AG20443 (cell line): ENCODE measurements at regions not wholly inside any gene's neighbourhood (a gene's known extent, or its start where the extent isn't known, plus 50 kb on each side); places are given as distances from the start of the nearest gene placed in this dataset.

Experiments
- DNase-seq: peaks from one replicate; pipeline ENCODE4 v3.0.0; 2012; ENCODE audit warnings: low spot score, mixed read lengths

DNA sequence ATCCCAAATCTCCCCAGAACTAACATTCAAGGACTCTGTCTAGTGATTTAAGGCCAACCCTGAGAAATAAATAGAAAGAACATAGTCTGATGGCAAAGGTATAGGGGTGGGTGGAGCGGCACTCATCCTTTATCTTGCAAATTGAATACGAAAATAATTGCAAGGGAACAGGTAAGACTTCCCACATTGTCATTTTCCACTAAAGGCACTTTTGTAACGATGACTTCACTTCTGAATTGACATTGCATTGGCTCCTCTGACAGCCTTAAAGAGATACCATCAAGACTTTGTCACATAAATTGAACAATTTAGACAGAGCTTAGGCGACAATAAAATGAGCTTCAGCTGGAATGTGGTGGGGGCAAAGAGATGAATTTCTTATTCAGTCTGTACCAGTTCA, 75.3 kb upstream of the PLCL2 start:
- DNase-seq: no peak

DNA sequence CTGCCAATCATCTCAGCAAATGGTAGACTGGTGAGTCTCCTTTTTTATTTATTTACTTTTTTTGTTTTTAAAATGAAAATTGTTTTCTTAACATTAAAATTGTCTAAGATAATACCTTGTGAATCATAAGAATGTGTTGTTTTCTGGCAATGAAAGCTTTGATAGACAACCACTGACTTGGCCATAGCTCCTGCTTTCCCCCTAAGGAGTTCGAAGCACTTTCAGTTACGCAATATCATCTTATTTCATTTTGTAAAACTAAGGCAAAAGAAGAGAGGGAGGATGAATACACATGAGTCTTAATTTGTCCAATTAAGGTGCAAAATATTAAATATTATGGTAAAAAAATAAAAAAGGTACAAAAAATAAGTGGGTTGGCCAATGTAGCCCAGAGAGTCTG, 74.8 kb upstream of the PLCL2 start:
- no peak for DNase-seq

DNA sequence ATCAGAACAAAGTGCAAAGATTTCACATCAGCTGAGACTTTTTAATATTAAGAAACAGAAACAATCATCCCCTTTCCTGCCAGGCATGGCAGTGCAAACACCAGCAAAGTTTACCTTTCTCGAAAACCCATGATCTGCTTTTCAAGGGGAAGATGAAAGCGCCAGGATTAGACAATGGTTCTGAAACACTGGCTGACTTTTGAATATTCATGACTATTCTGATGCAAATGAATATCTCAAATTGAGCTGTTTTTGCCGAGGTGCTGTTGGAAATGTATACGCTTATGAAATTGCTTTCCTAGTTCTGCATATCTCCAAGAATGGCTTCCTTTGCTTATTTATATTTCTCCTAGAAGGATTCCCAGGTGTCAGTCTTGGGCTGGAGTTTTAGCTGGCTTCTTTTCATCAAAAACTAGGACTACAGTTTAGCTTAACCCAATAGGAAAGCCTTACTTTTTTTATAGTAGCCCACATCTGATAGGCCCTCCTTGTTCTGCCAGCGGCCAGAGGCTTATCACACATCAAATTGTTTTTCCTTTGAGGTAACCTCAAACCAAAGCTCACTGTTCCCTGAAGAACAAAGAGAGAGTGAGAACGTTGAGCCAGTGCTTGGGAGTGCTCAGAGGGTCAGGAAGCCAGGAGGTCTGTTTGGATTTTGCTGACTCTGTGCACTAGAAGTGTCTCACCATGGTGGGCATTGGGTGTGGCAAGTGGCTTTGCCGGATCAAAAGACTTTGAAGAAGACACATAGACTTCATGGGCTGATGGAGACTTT, 74.0 kb upstream of the PLCL2 start:
- no peak for DNase-seq

DNA sequence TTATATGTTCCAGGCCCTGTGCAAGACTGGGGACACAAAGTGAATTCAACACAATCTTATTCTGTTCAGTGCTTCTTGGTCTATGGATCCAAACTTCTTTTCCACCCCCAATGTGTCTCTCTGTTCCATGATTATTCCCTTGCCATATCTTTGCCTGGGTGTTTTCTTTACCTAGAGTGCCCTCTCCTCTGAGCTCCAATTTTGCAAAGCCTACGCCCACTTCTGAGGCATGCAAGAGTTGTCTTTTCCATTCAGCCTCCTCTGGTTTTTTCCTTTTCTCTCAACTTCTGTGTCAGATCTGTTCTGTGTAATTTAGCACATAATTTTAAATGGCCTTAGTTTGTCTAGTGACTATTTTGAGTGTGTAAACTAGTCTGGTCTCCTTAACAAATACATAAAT, 72.8 kb upstream of the PLCL2 start:
- DNase-seq: no peak

DNA sequence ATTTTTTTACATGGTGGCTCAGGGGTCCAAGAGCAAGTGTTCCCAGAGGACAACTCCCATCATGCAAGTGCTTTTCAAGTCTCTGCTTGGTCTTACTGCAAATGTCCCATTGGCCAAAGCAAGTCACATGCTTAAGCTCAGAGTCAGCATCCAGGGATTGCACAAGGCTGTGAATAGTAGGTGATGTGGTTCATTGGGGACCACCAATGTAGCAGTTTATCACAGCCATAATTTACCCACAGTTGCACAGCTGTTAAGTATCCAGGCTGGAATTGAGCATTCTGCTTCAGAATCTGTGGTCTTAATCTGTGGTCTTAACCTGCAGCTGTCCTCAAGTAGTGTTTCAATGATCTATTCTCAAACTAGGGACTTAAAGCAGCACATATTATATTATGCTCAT, 71.4 kb upstream of the PLCL2 start:
- DNase-seq: no peak

DNA sequence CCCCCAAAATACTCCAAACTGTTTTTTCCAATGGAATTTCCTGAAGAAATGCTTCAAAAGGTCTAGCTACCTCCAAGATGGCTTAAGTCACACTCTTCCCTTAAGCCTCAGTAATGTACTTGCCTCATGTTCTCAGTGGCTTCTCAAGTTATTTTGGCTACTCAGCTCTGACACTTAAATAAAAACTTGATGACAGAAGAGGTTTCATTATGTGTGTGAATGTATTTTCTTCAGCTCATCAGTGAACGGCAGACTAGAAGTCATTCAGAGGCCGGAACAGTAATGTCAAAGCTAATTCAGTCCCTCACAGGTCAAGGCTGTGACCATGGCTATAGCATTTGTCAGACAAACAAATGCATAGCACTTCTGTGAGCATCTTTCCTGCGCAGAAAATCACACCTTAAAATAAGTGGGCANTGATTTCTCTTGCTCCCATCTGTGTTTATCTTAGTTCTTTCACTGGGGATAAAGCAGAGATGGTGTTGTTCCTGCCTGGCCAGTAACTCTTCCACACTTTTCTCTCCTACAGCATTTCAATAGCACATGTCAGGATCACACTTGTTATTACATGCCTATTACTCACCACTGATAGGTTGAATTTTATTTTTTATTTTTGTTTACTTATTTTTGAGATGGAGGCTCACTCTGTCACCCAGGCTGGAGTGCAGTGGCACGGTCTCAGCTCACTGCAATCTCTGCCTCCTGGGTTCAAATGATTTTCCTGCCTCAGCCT, 68.5 kb upstream of the PLCL2 start:
- DNase-seq: no peak

DNA sequence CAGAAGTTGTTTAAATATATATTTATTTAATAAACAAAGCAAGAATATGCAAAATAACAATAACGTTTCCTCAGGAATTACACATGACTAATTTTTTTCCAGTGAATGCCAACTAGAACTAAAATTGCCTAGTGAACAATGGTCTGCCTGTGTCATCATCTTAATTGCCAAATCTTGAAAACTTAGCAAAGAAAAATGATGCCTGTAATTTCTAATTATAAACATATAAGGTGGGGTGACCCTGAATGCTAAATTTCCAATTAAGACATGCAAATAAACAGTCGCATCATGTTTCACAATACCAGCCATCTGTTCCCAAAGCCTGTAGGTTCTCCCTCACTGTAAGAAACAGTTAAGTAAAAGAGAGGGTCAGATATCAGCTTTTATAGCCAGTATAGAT, 67.6 kb upstream of the PLCL2 start:
- no peak for DNase-seq

DNA sequence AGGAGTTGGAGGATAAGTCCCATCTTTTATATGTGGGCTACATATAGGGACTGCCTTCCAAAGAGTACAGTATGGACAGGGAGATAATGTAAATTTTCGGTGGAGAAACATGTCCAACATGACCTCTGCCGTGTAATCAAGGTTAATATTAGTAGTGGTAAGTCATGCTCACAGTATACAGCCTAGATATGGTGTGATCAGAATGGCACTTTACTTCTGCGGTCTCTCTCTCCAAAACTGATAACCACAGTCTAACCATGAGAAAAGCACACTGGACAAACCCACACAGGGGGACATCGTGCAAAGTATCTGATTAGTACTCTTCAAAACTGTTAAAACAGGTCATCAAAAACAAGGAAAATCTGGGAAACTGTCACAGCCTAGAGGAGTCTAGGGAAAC, 66.6 kb upstream of the PLCL2 start:
- no peak for DNase-seq

DNA sequence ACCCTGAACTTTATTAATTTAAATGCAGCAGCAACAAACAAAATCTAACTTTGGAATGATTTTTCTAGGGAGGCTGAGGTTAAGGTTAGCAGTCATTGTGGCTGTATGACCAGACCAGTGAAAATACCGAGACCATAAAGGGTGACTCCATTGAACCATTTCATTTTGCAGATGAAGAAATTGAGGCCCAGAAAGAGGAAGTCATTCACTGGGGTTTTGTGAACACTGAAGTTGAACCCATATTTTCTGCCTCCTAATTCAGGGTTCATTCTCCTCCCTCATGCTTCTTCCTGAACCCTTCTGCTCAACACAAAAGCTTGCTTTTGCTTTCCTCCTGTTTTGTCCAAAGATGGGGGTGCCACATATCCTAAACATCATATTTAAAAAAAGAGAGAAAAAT, 65.8 kb upstream of the PLCL2 start:
- DNase-seq: no peak

DNA sequence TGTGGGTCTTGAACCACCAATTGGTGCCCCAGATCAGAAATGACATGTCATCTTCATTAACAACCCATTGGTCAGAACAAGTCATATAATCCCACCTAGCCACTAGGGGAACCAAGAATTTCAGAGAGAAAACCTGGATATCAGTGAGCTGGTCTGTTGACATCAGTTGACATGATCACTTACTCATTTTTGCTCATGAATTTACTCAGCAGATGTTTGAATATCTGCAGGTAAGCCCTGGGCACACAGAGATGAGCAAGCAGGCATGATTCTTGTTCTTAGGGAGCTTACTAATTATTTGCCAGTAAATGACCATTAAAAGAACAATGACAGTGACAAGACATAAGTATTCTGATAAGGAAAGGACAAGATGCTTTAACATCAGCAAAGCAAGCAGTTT, 64.3 kb upstream of the PLCL2 start:
- DNase-seq: no peak

DNA sequence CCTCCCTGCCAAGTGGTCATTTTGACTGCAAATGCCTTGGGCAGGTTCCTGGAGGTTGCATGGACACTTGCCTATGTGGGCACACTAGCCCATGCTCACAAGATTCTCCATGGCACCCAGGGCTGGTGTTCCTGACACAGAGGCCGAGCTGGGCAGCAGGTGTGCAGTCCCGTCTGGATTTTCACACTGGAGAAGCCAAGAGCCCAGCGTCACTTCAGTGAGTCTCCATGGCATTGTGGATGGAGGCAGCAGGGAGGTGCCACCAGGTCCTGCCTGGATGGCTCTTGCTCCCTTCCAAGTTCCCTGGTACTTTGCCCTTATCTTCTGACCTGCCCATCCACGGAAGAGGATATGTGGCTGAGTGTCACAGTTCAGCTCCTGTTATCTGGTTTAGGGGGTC, 63.7 kb upstream of the PLCL2 start:
- DNase-seq: no peak

DNA sequence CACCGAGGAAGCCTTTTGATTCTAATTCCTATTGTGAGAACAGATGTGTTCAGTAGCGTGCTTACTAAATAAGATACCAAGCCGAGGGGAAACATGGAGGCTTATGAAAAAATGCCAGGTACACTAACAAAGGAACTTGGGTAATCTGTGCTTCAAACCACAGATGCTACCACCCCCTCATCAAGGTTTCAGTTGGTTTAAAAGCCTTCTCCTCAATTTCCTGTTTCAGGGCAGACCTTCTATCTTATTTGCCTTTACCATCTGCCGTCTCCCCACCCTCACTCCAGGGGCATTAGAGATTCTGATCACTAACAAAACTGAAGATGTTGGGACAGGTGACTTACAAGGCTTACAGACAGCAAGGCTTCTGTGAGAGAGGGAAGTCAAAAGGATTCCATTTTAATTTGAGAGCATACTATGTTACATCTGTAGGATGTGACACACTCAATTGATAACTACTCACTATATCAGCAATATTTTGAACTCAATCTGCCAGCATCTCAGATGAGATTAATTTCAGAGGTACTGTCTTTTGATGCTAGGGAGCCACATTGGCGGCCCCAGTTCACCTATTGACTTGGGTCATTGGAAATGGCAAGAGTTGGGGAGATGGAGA, 60.6 kb upstream of the PLCL2 start:
- DNase-seq: no peak

DNA sequence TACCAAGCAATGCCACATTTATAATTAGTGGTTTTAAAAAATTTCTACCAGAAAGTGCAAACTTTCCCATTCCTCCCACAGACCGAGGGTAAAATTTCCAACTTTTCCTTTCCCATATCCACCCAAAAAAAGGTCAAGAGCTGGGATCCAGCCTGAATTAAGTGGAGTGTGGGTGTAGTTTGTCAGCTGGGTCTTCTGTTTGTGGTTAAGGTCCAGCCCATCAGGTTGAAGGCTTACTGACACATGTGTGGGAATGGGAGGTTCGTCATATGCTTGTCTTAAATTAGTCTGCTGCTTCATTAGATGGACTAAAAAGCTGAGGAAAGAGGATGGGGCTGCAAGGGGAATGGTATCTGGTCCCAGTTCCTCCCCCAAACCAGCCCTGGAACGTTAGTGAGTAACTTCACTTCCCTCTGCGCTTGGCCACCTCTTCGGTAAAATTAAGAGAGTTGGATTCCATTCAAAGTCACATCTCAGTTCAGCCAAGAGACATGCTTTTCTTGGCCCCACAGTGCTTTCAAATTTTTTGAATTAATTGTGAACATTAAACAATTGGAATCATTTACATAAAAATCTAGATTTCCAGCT, 59.0 kb upstream of the PLCL2 start:
- DNase-seq: no peak

DNA sequence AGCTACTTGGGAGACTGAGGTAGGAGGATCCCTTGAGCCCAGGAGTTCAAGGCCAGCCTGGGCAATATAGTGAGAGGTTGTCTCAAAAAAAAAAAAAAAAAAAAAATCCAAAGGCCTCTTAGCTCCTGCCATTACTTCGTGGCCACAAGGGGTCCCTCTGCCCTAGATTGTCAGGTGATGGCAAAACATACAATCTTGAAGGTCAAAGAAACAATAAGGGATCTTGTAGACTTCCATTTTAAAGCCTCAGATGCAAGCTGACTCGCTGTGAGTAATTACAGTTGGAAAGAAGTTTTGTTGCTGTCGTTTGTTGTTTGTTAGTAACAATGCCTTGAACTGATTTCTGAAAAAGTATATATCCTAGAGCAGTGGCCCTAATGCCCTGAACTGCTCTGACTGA, 55.9 kb upstream of the PLCL2 start:
- DNase-seq: no peak

DNA sequence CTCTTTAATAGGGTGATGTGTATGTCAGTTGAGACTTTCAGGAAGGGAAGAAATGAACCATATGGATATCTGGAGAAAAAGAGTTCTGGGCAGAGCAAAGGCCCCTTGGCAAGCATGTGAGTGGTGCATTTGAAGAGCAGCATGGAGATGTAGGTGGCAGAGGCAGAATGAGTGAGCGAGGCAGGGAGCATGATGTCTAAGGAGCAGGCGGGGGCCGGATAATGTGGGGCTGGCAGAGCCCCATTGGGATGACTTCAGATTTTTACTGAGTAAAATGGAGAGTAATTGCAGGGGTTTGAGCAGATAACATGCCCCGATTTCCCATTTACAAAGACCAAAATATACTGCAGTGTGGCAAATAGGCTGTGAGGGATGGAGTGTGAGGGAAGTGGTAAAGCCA, 52.9 kb upstream of the PLCL2 start:
- no peak for DNase-seq

DNA sequence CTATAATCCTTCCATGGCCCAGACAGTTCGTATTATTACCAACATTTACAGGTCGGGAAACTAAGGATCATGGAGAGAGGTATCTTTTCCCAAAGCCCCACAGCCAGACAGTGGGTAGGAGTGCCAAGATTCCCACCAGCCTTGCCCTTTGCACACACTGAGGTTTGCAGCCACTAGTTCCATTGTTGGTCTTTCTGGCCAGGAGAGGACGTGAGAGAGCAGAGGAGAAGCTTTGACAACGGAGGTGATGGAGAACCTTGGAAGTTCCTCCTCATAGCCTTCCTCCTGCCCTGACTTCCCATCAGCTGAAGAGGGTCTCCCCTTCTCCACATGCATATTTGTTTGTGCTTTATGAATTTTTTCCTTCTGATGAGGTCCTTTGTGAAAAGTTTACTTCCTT, 50.5 kb upstream of the PLCL2 start:
- DNase-seq: no peak

DNA sequence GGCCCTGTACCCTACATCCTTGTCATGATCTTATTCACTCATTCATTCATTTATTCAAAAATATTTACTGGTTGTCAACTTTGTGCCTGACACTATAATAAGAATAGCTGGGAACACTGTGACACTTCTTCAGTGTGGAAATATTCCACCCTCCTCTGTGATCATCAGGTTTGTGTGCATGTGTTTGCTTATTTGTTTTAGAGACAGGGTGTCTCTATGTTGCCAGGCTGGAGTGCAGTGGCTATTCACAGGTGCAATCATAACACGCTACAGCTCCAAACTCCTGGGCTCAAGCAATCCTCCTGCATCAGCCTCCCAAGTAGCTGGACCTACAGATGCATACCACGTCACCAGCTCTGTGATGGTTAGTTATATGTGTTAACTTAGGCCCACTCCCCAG, 50.0 kb upstream of the PLCL2 start:
- no peak for DNase-seq
